ENCODE measurements at regions not wholly inside any gene's neighbourhood (a gene's known extent, or its start where the extent isn't known, plus 50 kb on each side); places are given as distances from the start of the nearest gene placed in this dataset.

- H3K36me3 ChIP-seq (ENCODE audit: insufficient read depth, low read length), result no peaks in the 10 kb centered on the region
- no peaks in the 10 kb centered on the region for H3K4me1 ChIP-seq (ENCODE audit: insufficient read depth, low read length, severe bottlenecking)
- H3F3A ChIP-seq (ENCODE audit: insufficient read depth, low read length), result no peaks in the 10 kb centered on the region
- H3K4me2 ChIP-seq (ENCODE audit: low read length), result no peak overlapping the region
- no peak overlapping the region for H3K27ac ChIP-seq (ENCODE audit: low read depth, low read length, poor library complexity, severe bottlenecking)
- H3K4me3 ChIP-seq (ENCODE audit: low read depth, low read length, poor library complexity, severe bottlenecking), result no peak overlapping the region
- no peaks in the 10 kb centered on the region for H3K9me2 ChIP-seq (ENCODE audit: low read depth, low read length)
- H3K9me3 ChIP-seq (ENCODE audit: low read length), result no peaks in the 10 kb centered on the region
- TF ChIP-seq CTCF (IDR thresholded peaks at IDR 0.05; ENCODE audit: low read length), result no peak
- no peak for TF ChIP-seq EZH2 (IDR thresholded peaks at IDR 0.05; ENCODE audit: borderline replicate concordance, low read length)
- H4K20me1 ChIP-seq (ENCODE audit: insufficient read depth, low read length), result no peaks in the 10 kb centered on the region
- no peak overlapping the region for H2AFZ ChIP-seq (ENCODE audit: low read length)
- no peaks in the 10 kb centered on the region for H3K79me2 ChIP-seq (ENCODE audit: insufficient read depth, low read length)
- H3K27me3 ChIP-seq (ENCODE audit: insufficient read depth, low read length), result no peaks in the 10 kb centered on the region
- H3K9ac ChIP-seq (ENCODE audit: low read length), result no peak overlapping the region
These were observed 175.3 kb downstream of the BCOR start for GRCh38 chrX:39922488-39922887.

- Histone ChIP-seq H3F3A (ENCODE audit: insufficient read depth, low read length) (no peaks in the 10 kb centered on the region), H3K27me3 (ENCODE audit: insufficient read depth, low read length) (no peaks in the 10 kb centered on the region), H3K9me2 (ENCODE audit: low read depth, low read length) (no peaks in the 10 kb centered on the region), H3K4me3 (ENCODE audit: low read depth, low read length, poor library complexity, severe bottlenecking) (no peak overlapping the region), H4K20me1 (ENCODE audit: insufficient read depth, low read length) (no peaks in the 10 kb centered on the region), H3K27ac (ENCODE audit: low read depth, low read length, poor library complexity, severe bottlenecking) (no peak overlapping the region), H3K4me1 (ENCODE audit: insufficient read depth, low read length, severe bottlenecking) (no peaks in the 10 kb centered on the region), H2AFZ (ENCODE audit: low read length) (no peak overlapping the region), H3K79me2 (ENCODE audit: insufficient read depth, low read length) (no peaks in the 10 kb centered on the region), H3K36me3 (ENCODE audit: insufficient read depth, low read length) (no peaks in the 10 kb centered on the region), H3K9ac (ENCODE audit: low read length) (no peak overlapping the region), H3K9me3 (ENCODE audit: low read length) (no peaks in the 10 kb centered on the region), H3K4me2 (ENCODE audit: low read length) (no peak overlapping the region)
- TF ChIP-seq CTCF (IDR thresholded peaks at IDR 0.05; ENCODE audit: low read length) (no peak), EZH2 (IDR thresholded peaks at IDR 0.05; ENCODE audit: borderline replicate concordance, low read length) (no peak)
These were observed 174.8 kb downstream of the BCOR start for GRCh38 chrX:39922926-39923325.

- Histone ChIP-seq H3K36me3 (ENCODE audit: insufficient read depth, low read length) (no peaks in the 10 kb centered on the region), H2AFZ (ENCODE audit: low read length) (no peak overlapping the region)
These were observed 170.4 kb downstream of the BCOR start for GRCh38 chrX:39927380-39927779.

More at GRCh38 chrX:39927380-39927779, 170.4 kb downstream of the BCOR start:
- no peak overlapping the region for H3K4me3 ChIP-seq (ENCODE audit: low read depth, low read length, poor library complexity, severe bottlenecking)
- H3K27ac ChIP-seq (ENCODE audit: low read depth, low read length, poor library complexity, severe bottlenecking), result no peak overlapping the region
- H4K20me1 ChIP-seq (ENCODE audit: insufficient read depth, low read length), result no peaks in the 10 kb centered on the region
- no peaks in the 10 kb centered on the region for H3K9me2 ChIP-seq (ENCODE audit: low read depth, low read length)
- H3K4me2 ChIP-seq (ENCODE audit: low read length), result no peak overlapping the region
- no peaks in the 10 kb centered on the region for H3K4me1 ChIP-seq (ENCODE audit: insufficient read depth, low read length, severe bottlenecking)
- no peak for TF ChIP-seq CTCF (IDR thresholded peaks at IDR 0.05; ENCODE audit: low read length)
- TF ChIP-seq EZH2 (IDR thresholded peaks at IDR 0.05; ENCODE audit: borderline replicate concordance, low read length), result no peak
- H3K9ac ChIP-seq (ENCODE audit: low read length), result no peak overlapping the region
- no peaks in the 10 kb centered on the region for H3K79me2 ChIP-seq (ENCODE audit: insufficient read depth, low read length)
- H3K9me3 ChIP-seq (ENCODE audit: low read length), result no peaks in the 10 kb centered on the region
- H3K27me3 ChIP-seq (ENCODE audit: insufficient read depth, low read length), result no peaks in the 10 kb centered on the region
- no peaks in the 10 kb centered on the region for H3F3A ChIP-seq (ENCODE audit: insufficient read depth, low read length)
